T-helper 2 cell treated with Interferon-gamma antibody and Interleukin-4, amounts not matched to agents 100 ng/mL and 5 ng/mL, for 36 hours (primary cell): ENCODE measurements at regions not wholly inside any gene's neighbourhood (a gene's known extent, or its start where the extent isn't known, plus 50 kb on each side); places are given as distances from the start of the nearest gene placed in this dataset.
"Not testable (repeated sequence)": the region's sequence is repeated elsewhere in the genome, so short reads cannot be mapped to it uniquely, and the experiment has no call there.

Experiments
- intact Hi-C: fragments of 100-400 bp; cut with micrococcal nuclease; formaldehyde crosslinking; loops from one replicate; pipeline ENCODE4 v1.15.1; 2023

GRCh38 chr1:184859381-184860105, 104.9 kb upstream of the EDEM3 start:
- intact Hi-C loops = loop anchor here (10.0 kb wide), 1 partner anchor 705 kb away; no protein-coding TSS in a partner anchor

- intact Hi-C loops = no loop called here
These were observed 103.6 kb upstream of the EDEM3 start for GRCh38 chr1:184858288-184858687.

DNA sequence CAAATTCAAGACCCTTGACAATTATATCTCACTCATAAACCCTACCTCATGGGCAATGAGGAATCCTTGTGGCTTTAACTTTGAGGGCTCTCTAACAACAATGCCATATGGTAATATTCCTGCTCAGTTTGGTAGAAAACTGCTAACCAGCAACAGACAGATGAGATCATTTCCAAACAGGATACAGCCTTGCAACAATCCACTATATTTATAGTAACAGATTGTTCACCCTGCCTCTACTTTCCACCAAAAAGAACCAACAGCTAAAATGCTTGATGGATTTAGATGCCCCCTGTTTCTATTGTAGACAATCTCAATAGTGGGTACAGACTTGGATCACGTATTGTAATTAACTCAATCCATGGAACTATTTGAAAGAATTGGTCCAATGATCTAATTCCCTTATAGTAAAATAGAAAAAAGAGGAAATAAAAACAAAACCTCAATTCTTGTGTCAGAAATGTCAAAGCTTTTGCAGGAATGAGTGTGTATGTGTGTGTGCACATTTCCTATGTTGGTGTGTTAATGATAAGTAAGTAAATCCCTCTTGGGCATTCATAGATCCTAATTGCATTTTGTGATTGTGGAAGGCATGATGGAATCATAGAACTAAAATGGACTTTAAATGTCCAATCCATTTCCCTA, 100.0 kb upstream of the EDEM3 start:
- intact Hi-C loops = no loop called here

DNA sequence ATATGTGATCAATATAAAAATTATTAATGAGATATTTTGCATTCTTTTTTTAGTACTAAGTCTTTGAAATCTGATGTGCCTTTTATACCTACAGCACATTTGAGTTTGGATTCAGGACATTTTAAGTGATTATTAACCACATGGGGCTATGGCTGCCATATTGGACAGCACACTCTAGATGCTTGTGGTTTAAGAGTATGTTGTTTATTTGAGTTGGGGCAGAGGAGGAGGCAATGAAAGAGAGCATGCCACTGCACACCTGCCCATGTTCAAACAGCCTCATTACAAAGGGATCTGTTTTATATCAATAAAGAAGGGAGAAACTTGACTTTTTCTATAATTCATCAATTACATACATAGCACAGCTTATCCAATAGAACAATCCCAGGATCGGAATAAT, 99.4 kb upstream of the EDEM3 start:
- intact Hi-C loops = no loop called here

DNA sequence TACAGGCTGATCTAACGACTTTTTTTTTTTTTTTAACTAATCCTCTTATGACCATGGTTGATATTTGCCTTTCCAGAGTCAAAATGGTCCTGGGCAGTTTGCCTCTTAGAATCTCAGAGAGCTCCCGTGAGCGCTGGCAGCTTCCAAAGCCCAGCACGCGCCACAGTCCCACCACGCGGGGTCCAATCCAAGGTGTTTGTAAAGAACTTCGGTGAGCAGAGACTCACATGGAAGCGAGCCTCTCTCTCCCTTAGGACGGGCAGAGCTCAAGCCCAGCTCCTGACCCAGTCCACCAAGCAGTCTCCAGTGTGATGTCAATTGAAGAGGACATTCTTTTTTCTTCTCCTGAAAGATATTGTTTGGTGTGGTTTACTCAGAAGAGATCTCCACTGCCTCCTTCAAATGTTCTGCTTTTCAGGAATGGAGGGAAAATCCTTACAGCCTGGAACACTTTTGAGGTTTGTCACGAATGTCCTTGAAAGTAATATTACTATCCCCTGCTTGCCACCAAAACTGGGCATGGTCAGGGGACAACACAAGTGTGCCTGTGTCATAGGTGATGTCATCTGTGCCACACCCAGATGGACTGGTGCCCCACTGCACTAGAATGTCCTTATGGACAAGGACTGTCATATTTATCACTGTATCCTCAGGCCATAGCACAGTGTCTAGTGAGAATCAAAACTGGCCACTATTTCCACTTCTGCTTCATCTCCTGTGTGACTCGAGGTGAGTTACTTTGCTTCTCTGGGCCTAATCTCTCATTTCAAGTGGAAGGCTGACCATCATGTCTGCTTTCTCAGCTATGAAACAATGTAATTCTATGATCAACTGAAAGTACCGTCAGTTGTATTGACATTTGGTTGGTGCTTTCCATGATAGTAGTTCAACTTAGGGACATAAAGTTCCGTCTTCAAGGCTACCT, 97.4 kb upstream of the EDEM3 start:
- intact Hi-C loops = no loop called here

DNA sequence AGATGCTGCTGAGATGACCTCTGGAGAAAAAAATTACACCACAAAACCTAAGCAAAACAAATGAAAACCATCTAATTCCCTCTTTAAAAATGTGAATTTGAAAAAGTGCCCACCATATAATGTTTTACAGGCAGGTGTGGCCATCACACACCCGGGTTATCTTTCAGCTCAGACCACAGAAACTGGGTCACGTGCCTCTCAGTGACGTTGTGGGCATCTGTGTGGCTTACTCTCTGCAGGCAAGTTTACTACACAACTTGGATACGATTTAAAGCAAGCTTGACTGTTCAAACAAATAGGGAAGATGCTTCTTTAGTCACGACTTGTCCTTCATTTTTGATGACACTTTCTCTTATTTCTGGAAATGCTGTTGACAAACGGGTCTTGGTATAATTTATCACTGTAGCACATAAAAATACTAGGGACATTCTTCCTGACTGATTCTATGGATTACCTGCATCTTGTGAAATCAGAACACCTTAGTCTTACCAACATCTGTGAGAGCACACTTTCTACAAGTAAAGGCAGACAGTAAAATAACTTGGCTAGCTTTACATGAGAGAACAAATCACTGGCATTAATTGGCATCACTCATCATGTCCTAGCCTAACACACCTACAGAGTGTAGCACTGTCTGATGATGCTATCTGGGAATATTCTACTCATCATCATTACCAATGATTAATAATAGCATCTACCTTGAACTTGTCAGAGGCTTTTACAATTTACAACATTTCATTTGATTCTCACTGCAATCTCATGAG, 89.3 kb upstream of the EDEM3 start:
- intact Hi-C loops = loop anchor here (5.0 to 10.0 kb wide), 2 partner anchors 51 to 87 kb away; no protein-coding TSS in a partner anchor

- intact Hi-C loops = loop anchor here (5.0 to 10.0 kb wide), 2 partner anchors 54 to 83 kb away; no protein-coding TSS in a partner anchor
These were observed 85.9 kb upstream of the EDEM3 start for GRCh38 chr1:184840596-184840995.

DNA sequence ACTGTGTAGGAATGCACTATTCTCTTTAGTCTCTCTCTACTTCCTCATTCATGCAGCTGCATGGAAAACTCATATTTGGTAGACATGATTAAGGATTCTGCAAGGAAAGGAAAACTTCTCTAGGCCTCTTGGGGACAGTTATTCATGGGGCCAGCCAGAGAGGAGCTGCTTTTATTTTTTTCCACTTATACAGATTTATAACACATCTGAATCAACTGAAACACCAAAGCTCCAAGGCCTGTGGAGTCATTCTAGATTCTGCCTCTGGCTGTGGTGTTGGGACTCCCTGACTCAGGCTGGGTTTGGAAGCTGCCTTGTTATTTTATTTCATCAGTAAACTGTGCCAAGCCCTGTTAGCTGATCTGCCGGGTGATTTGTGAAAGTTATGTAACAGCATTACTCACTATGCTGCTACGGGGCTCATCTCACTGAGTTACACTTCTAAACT, 83.9 kb upstream of the EDEM3 start:
- intact Hi-C loops = no loop called here

- intact Hi-C loops = no loop called here
These were observed 82.6 kb upstream of the EDEM3 start for GRCh38 chr1:184836934-184837895.

- intact Hi-C loops = no loop called here
These were observed 81.5 kb upstream of the EDEM3 start for GRCh38 chr1:184836141-184836540.

DNA sequence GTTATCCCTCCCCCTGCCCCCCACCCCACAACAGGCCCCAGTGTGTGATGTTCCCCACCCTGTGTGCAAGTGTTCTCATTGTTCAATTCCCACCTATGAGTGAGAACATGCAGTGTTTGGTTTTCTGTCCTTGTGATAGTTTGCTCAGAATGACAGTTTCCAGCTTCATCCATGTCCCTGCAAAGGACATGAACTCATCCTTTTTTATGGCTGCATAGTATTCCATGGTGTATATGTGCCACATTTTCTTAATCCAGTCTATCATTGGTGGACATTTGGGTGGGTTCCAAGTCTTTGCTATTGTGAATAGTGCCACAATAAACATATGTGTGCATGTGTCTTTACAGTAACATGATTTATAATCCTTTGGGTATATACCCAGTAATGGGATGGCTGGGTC, 79.3 kb upstream of the EDEM3 start:
- intact Hi-C loops = not testable (repeated sequence)

- intact Hi-C loops = no loop called here
These were observed 77.9 kb upstream of the EDEM3 start for GRCh38 chr1:184832517-184832916.

DNA sequence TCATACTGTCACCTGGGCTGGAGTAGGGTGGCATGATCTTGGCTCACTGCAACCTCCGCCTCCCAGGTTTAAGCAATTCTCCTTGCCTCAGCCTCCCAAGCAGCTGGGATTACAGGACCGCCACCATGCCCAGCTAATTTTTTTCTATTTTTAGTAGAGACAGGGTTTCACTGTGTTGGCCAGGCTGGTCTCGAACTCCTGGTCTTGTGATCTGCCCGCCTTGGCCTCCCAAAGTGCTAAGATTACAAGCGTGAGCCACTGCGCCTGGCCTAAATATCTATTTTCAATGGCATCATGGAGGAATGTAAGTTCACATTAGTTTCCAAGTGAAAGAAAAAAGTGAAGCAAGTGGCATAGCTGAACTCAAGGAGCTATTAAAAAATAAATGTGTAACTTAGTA, 74.8 kb upstream of the EDEM3 start:
- intact Hi-C loops = not testable (repeated sequence)

- intact Hi-C loops = no loop called here
These were observed 73.7 kb upstream of the EDEM3 start for GRCh38 chr1:184828369-184828717.

- intact Hi-C loops = no loop called here
These were observed 73.1 kb upstream of the EDEM3 start for GRCh38 chr1:184827600-184828368.

DNA sequence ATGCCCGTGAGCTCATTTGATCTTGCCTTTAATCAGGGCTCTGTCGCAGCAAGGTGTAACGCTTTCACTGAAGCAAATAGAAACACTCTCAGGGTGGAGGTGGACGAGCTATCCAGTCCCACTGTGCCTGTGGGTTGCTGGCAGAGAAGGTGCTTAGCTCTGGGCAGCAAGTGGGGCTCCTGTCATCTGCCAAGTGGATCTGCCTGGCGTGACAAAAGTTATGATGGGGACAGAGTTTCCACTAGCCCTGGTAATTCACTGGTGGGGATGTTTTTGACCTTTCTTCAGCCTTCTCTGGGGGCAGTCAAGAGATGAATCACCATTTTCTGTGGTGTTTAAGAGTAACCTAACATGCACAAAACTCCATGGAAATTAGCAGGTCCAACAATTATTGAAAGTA, 71.3 kb upstream of the EDEM3 start:
- intact Hi-C loops = no loop called here

- intact Hi-C loops = no loop called here
These were observed 70.9 kb upstream of the EDEM3 start for GRCh38 chr1:184825571-184825970.

- intact Hi-C loops = no loop called here
These were observed 70.1 kb upstream of the EDEM3 start for GRCh38 chr1:184824691-184825323.

- intact Hi-C loops = no loop called here
These were observed 68.4 kb upstream of the EDEM3 start for GRCh38 chr1:184823080-184823479.
